Muscle of leg (tissue), 3 donors: ENCODE measurements at regions not wholly inside any gene's neighbourhood (a gene's known extent, or its start where the extent isn't known, plus 50 kb on each side); places are given as distances from the start of the nearest gene placed in this dataset.
"Not testable (repeated sequence)": the region's sequence is repeated elsewhere in the genome, so short reads cannot be mapped to it uniquely, and the experiment has no call there.

Source experiments
- DNase-seq: peaks from one replicate; pipeline ENCODE4 v3.0.0; 2013
- H3K27ac ChIP-seq: one replicate; pipeline ENCODE4 v1.5.1; 2013; ENCODE audit warnings: mild to moderate bottlenecking, low read length, control low read depth
- H3K27me3 ChIP-seq: one replicate; pipeline ENCODE4 v1.6.1; 2013; ENCODE audit warnings: low read length; ENCODE audit not compliant: control insufficient read depth, insufficient read depth
- H3K36me3 ChIP-seq: one replicate; pipeline ENCODE4 v1.6.1; 2013; ENCODE audit warnings: low read length; ENCODE audit not compliant: control insufficient read depth, insufficient read depth
- H3K4me1 ChIP-seq: one replicate; pipeline ENCODE4 v1.6.1; 2013; ENCODE audit warnings: low read length; ENCODE audit not compliant: control insufficient read depth, insufficient read depth
- H3K4me3 ChIP-seq: one replicate; pipeline ENCODE4 v1.5.1; 2013; ENCODE audit warnings: low read length, control low read depth
- H3K9me3 ChIP-seq: replicated peaks from 2 replicates; pipeline ENCODE4 v1.6.1; 2013; ENCODE audit warnings: low read depth, low read length; ENCODE audit not compliant: control insufficient read depth
- WGBS: methylation state at CpG from one replicate; pipeline ENCODE4 v1.1.5; 2013; ENCODE audit warnings: missing lambda C conversion rate; ENCODE audit not compliant: insufficient coverage; 5-methylcytosine and 5-hydroxymethylcytosine counted together

DNA sequence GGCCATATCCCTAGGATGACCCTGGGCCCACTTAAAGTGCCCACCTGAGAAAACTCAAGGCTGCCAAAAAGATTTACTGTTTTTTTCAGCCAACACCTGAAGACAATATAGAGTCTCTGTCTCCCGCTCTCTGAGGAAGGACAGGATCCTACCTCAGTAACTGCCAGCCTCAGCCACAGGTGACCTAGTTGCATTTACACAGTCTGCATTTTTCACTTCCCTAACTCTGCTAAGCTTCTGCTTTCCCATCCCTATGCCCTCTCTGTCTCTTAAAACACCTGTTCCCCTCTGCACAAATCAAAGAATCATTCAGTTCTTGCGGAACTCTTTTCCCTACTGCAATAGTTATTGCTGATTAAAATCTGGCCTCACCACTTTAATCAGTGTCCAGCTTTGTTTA lies 609.5 kb downstream of the UQCRFS1 start:
- peaks cover 10% of the 10 kb centered on the region for H3K9me3 ChIP-seq
- H3K27ac ChIP-seq: no peak overlapping the region
- H3K27me3 ChIP-seq: no peaks in the 10 kb centered on the region
- H3K4me3 ChIP-seq: no peak overlapping the region
- DNase-seq: no peak
- 91% methylated on average over 1 of the region's 2 CpGs for WGBS
- no peaks in the 10 kb centered on the region for H3K4me1 ChIP-seq
- no peaks in the 10 kb centered on the region for H3K36me3 ChIP-seq

DNA sequence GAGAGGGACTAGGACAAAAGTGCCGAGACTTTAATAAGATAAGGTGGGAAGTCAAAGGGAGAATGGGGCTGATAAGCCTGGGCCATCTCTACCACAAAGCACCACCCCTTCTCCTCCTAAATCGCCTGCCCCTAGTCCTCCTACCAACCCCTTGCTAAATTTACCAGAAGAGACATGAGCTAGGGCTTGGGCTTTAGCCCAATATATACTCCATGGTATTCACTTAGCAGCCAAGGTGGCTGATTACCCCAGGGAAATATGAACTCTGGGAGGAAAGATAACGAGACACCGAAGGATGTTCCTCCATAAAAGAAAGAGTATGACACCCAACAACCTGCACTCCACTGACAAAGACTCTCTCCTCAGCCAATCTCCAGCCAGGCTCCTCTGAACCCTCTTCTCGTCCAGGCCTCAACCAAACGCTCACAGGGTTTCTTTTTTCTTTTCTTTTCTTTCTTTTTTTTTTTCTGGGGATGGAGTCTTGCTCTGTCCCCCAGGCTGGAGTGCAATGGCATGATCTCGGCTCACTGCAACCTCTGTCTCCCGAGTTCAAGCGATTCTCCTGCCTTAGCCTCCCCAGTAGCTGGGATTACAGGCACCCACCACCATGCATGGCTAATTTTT lies 610.2 kb downstream of the UQCRFS1 start:
- Histone ChIP-seq H3K27me3 (no peaks in the 10 kb centered on the region), H3K36me3 (no peaks in the 10 kb centered on the region), H3K27ac (no peak overlapping the region), H3K4me1 (no peaks in the 10 kb centered on the region), H3K4me3 (no peak overlapping the region), H3K9me3 (peaks cover 10% of the 10 kb centered on the region)
- no peak for DNase-seq
- WGBS: 92% methylated on average over 2 of the region's 9 CpGs

DNA sequence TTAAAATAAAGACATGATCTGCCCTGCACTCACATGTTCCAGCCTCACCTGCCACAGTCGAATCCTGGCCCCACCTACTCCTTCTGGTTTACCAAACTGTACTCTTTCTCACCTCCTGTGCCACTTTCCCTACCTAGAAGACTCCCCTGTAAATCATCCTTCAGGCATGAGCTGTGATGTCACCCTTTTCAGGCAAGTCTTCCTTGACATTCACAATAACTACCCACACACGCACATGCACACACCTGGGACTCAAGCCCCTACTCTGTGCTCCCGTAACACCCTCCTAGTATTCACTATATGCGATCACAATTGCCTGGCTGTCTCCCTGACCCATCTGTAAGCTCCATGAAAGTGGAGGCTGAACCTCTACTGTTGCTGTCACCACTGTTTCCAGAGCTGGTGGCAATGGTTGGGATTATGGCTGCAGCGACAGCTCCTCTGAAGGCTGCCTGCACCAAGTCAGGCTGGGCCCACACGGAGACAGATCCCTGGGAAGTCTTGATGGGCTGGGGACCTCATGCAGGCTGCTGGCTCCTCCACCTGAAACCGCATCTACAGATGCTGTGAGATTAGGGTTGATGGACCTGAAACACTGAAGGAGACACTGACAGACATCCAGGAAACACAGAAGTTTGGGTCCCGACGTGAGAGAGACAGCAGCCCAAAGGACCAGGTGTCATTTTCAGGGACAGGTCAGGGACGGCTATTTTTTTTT lies 611.1 kb downstream of the UQCRFS1 start:
- Histone ChIP-seq H3K27me3 (no peaks in the 10 kb centered on the region), H3K36me3 (no peaks in the 10 kb centered on the region), H3K27ac (no peak overlapping the region), H3K4me3 (no peak overlapping the region), H3K4me1 (no peaks in the 10 kb centered on the region), H3K9me3 (peaks cover 7% of the 10 kb centered on the region)
- WGBS: 80% methylated on average over 10 of the region's 10 CpGs
- no peak for DNase-seq

DNA sequence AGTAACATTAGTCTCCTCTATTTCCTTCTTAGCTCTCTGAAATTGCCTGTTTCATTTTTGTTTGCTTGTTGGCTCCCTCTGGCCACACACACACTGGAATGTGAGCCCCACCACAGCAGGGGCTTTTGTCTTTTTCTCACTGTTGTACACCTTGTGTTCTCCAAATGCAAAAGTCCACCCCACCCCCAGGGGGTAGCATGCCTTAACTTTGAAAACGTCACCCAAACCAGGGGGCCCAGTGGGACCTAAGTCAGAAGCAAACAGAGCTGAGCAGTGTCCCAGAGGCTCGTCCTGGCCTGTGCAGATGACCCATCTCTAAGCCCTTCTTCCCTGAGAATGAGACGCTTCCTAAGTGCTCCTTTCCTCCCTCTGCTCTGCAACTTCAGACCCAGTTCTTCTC lies 614.1 kb downstream of the UQCRFS1 start:
- 24% methylated on average over 2 of the region's 3 CpGs for WGBS
- H3K4me3 ChIP-seq: no peak overlapping the region
- no peaks in the 10 kb centered on the region for H3K4me1 ChIP-seq
- no peaks in the 10 kb centered on the region for H3K27me3 ChIP-seq
- H3K27ac ChIP-seq: no peak overlapping the region
- H3K36me3 ChIP-seq: no peaks in the 10 kb centered on the region
- DNase-seq: no peak
- H3K9me3 ChIP-seq: no peaks in the 10 kb centered on the region

DNA sequence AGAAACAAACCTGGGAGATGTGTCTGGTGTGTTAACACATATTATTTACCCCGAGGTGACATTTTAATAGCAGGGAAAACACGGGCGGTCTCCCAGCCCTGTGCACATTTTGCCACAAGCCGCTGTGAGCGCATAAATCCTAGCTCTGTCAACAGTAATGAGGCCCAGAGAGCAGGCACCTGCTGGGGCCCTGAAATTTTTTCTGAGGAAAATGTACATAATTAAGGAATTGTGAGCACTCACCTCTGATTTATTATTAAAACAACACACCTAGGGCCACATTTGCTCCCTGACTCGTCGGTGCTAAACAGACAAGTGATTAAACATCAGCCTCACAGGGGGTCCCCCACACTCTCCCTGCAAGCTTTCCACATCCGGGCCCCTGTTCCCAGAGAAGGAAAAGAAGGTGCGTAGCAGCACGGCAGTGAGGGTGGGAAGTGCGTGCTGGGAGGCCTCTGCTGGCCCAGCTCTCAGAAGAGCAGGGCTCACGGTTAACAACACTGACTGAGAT lies 616.3 kb downstream of the UQCRFS1 start:
- 40% methylated on average over 1 of the region's 12 CpGs for WGBS
- Histone ChIP-seq H3K27ac (no peak overlapping the region), H3K9me3 (no peaks in the 10 kb centered on the region), H3K4me3 (no peak overlapping the region), H3K36me3 (no peaks in the 10 kb centered on the region), H3K4me1 (no peaks in the 10 kb centered on the region), H3K27me3 (no peaks in the 10 kb centered on the region)
- DNase-seq: no peak

DNA sequence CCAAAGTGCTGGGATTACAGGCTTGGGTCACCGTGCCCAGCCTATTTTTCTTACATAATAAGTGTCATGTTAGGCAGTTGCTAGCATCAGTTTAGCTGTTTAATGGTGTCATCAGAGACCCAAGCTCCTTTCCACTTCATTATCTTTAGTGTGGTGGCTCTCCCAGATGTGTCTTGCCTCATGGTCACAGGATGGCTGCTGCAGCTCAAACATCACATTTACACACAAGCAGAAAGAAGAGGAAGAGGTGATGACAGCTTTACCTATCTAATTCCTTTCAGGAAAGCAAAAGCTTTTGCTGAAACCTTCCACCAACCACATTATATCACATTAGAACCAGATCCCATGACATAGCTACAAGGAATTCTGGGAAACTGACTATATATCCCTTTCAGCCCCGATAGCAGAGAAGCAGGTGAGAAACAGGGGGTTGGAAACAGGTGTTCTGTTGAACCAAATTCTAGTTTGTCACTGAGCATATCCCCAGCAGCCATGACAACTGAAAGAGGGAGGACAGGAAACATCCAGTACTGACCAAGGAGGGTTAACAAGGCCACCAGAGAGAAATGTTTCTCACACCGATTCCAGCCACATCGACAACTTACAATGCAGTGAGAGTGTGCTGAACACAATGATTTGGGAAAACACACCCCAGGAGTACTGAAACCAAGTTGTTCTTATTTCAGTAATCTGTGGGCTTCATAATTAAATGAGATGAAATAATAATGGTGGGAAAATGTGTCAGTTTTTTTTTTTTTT lies 617.0 kb downstream of the UQCRFS1 start:
- Histone ChIP-seq H3K4me3 (no peak overlapping the region), H3K27me3 (no peaks in the 10 kb centered on the region), H3K27ac (no peak overlapping the region), H3K4me1 (no peaks in the 10 kb centered on the region), H3K36me3 (no peaks in the 10 kb centered on the region), H3K9me3 (no peaks in the 10 kb centered on the region)
- DNase-seq: no peak
- WGBS: no CpG with 5 or more reads among the region's 4 CpGs

DNA sequence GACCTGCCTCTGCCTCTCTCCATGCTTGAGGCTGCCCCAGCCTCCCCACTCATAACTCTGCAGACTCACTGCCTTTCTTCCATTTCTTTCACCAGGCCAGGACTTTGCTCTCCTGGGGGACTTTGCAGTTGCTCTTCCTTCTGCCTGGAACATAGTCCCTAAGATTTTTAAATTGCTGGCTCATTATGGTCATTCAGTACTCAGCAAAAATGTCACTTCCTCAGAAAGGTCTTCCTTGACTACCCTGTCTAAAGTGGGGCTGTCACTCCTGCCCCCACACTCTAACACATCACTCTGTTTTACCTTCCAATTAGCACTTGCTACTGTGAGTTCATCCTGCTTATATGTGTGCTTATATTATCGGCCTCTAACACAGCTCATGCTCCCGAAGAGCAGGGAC lies 618.2 kb downstream of the UQCRFS1 start:
- Histone ChIP-seq H3K4me1 (no peaks in the 10 kb centered on the region), H3K27ac (no peak overlapping the region), H3K4me3 (no peak overlapping the region), H3K27me3 (no peaks in the 10 kb centered on the region), H3K9me3 (no peaks in the 10 kb centered on the region), H3K36me3 (no peaks in the 10 kb centered on the region)
- no CpG with 5 or more reads among the region's 2 CpGs for WGBS
- DNase-seq: no peak

DNA sequence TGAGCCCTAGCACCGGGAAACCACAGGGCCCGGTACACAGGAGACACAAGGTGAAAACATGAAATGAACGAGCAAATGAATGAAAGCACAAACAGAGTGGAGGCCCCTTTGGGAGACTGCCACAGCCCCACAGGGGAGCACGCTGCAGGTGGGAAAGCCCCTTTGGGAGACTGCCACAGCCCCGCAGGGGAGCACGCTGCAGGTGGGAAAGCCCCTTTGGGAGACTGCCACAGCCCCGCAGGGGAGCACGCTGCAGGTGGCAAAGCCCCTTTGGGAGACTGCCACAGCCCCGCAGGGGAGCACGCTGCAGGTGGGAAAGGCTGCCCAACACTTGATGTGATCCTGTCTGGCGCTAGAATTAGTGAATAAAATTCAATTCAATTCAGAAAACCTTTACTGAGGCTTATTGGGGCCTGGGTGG lies 623.0 kb downstream of the UQCRFS1 start:
- H3K36me3 ChIP-seq, H3K9me3 ChIP-seq, H3K4me1 ChIP-seq, H3K27ac ChIP-seq, DNase-seq, H3K4me3 ChIP-seq, H3K27me3 ChIP-seq: not testable (repeated sequence)
- 67% methylated on average over 10 of the region's 11 CpGs for WGBS

DNA sequence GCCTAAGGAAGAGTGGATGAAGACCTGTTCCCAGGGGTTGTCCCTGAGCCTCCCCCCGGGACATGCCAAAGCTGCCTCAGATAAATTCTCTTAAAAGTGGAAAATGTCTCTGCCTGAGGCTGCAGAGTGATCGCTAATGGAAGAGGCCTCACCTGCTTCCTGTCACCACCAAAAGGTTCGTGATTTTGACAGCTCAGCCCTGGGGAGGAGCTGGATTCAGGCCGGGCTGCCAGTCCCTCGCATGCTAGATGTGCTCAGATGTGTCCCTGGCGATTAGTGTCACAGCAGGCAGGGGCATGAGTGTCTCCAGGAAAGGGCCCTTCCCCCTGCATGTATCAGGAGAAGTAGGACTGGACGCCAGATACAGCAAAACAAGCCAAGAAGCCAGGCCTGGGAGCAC lies 626.5 kb downstream of the UQCRFS1 start:
- Histone ChIP-seq H3K36me3 (no peaks in the 10 kb centered on the region), H3K4me1 (no peaks in the 10 kb centered on the region), H3K27me3 (no peaks in the 10 kb centered on the region), H3K27ac (no peak overlapping the region), H3K9me3 (no peaks in the 10 kb centered on the region), H3K4me3 (no peak overlapping the region)
- no peak for DNase-seq
- 36% methylated on average over 7 of the region's 7 CpGs for WGBS

DNA sequence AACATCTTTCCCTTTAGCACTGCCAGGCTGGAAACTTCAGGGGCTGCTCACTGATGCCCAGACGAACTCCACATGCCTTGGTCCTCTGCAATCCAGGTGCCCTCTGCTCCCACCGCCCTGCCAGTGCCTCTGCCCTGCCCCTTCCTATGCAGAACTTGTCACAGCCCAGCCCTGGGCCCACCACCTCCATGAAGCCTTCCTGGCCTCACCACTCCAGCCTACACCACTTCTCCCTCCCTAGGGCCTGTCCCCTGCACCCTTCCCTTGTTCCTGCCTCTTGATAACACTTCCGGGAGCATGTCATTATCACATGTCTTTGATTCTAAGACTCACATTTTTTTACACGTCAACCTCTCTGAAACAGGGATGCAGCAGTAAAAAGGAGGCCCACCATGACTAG lies 627.2 kb downstream of the UQCRFS1 start:
- Histone ChIP-seq H3K27me3 (no peaks in the 10 kb centered on the region), H3K9me3 (no peaks in the 10 kb centered on the region)

More for the DNA sequence above, 627.2 kb downstream of the UQCRFS1 start:
- Histone ChIP-seq H3K27ac (no peak overlapping the region), H3K36me3 (no peaks in the 10 kb centered on the region), H3K4me1 (no peaks in the 10 kb centered on the region), H3K4me3 (no peak overlapping the region)
- no peak for DNase-seq
- 66% methylated on average over 4 of the region's 4 CpGs for WGBS
